Epithelial cell of esophagus (primary cell): ENCODE measurements at regions not wholly inside any gene's neighbourhood (a gene's known extent, or its start where the extent isn't known, plus 50 kb on each side); places are given as distances from the start of the nearest gene placed in this dataset.

Experiments
- DNase-seq: peaks from one replicate; pipeline ENCODE4 v3.0.0; 2010; ENCODE audit warnings: low read depth
- H3K4me3 ChIP-seq: 2 replicates; pipeline ENCODE4 v1.5.1; 2011; ENCODE audit warnings: mild to moderate bottlenecking, low read length, control low read depth
- CTCF ChIP-seq: IDR thresholded peaks from 2 replicates; pipeline ENCODE4 v1.5.1; 2011; ENCODE audit warnings: low read depth, mild to moderate bottlenecking, low read length, control low read depth, inconsistent platforms; ENCODE audit not compliant: insufficient read depth; ENCODE audit errors: missing control alignments

- no peak for TF ChIP-seq CTCF
- DNase-seq: no peak
- no peak overlapping the region for H3K4me3 ChIP-seq
Observed at GRCh38 chr12:131528144-131528543, 182.7 kb upstream of the SFSWAP start.

DNA sequence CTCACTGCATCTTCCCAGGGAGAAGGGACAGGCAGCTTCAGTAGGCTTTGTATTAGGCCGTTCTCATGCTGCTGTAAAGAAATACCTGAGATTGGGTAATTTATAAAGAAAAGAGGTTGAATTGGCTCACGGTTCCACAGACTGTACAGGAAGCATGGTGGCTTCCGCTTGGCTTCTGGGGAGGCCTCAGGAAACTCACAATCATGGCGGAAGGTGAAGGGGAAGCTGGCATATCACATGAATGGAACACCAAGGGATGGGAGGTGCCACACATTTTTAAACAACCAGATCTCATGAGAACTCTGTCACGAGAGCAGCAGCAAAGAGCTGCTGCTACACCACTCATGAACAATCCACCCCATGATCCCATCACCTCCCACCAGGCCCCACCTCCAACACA is 182.2 kb upstream of the SFSWAP start:
- no peak for TF ChIP-seq CTCF
- no peak for DNase-seq
- H3K4me3 ChIP-seq: no peak overlapping the region

- no peak for DNase-seq
- no peak overlapping the region for H3K4me3 ChIP-seq
- no peak for TF ChIP-seq CTCF
Observed at GRCh38 chr12:131529196-131530040, 181.5 kb upstream of the SFSWAP start.

GRCh38 chr12:131530041-131530332 is 180.9 kb upstream of the SFSWAP start:
- TF ChIP-seq CTCF: no peak
- no peak overlapping the region for H3K4me3 ChIP-seq

GRCh38 chr12:131530422-131530821 is 180.5 kb upstream of the SFSWAP start:
- no peak for TF ChIP-seq CTCF
- no peak overlapping the region for H3K4me3 ChIP-seq
- no peak for DNase-seq

More at GRCh38 chr12:131530041-131530332, 180.9 kb upstream of the SFSWAP start:
- DNase-seq: no peak

GRCh38 chr12:131533139-131533538 is 177.8 kb upstream of the SFSWAP start:
- H3K4me3 ChIP-seq: no peak overlapping the region
- no peak for DNase-seq
- TF ChIP-seq CTCF: no peak

DNA sequence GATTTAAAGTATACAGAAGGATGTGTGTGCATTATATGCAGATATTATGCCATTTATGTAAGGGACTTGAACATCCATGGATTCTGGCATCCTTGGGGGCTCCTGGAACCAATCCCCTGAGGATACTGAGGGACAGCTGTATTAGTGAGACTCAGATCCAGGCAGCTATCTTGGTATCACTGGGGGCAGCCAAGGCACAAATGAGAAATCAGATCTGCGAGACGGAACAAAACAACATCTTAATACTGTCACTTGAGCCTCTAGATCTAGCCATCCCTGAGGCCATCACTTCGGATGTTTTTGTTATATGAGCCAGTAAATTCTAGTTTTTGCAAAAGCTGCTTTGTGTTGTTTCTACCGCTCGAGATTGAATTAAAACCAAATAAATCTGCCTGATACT is 175.1 kb upstream of the SFSWAP start:
- TF ChIP-seq CTCF: no peak
- DNase-seq: no peak
- H3K4me3 ChIP-seq: no peak overlapping the region
